ENCODE measurements at regions not wholly inside any gene's neighbourhood (a gene's known extent, or its start where the extent isn't known, plus 50 kb on each side); places are given as distances from the start of the nearest gene placed in this dataset.
"Not testable (repeated sequence)": the region's sequence is repeated elsewhere in the genome, so short reads cannot be mapped to it uniquely, and the experiment has no call there.

DNA sequence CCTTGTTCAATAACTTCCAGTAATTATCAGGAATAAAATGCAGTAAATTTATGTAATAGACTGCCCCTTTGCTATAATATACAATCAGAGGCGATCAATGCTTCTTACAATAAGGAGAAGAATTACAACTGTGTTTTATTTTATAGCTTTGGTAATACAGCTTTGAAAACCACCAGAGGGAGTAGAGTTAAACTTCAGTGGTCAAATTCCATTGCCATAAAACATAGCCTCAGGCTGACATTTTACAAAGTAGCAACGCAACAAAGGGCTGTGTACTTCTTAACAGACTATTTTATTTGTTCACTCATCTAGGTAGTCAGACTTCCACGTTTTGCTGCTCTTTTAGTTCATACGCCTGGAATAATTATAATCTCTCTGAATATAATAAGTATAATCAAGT, 58.5 kb downstream of the TEX13C start:
- no peak for DNase-seq

DNA sequence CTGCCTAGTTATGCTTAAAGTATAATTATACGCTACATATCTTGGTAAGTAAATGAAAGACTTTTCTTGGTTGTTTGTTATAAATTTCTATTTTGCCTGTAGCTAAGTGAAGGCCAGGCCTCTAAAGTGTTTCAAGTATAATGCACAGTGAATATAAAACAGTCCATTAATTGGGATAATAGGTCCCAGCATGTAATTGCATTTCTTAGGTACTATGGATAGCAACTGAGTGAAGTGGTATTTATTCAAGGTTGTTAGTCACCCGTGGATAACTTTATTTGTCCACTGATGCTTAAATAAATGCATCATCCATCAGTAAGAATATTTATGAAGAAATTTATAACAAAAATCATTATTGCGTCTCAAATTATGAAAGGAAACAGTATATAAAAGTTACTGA, 59.1 kb downstream of the TEX13C start:
- DNase-seq, result no peak

DNA sequence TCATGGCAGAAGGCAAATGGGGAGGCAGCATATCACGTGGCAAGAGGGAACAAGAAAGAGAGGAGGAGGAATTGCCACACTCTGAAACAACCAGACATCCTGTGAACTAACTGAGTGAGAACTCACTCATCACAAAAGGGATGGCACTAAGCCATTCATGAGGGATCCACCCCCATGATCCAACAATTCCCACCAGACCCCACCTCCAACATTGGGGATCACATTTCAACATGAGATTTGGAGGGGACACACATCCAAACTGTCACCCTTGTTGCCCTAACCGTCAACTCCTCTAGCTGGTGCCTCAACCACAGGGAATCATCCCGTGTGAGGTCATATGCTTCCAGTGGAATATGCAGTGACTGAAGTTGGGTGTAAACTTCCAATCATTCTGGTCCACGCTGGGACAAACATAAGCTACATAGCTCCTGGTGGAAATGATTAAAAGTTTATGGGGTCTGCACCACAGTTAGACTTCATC, 62.5 kb downstream of the TEX13C start:
- DNase-seq, result no peak

DNA sequence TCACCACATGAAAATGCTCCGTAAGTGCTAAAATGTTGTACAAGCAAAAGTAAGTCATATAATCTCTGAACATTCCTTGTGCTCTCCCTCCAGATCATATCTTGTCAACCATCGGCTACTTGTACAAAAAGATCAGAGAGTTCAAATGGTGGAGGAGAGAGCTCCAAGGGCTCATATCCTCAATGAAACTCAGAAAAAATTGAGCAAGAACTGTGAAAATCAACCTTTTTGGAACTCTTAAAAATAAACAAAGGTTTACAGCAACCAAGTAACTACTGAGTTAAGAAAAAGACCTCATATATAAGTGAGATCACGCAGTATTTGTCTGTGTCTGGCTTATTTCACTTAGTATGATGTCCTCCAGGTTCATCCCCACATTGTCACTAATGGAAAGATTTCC, 63.2 kb downstream of the TEX13C start:
- no peak for DNase-seq

DNA sequence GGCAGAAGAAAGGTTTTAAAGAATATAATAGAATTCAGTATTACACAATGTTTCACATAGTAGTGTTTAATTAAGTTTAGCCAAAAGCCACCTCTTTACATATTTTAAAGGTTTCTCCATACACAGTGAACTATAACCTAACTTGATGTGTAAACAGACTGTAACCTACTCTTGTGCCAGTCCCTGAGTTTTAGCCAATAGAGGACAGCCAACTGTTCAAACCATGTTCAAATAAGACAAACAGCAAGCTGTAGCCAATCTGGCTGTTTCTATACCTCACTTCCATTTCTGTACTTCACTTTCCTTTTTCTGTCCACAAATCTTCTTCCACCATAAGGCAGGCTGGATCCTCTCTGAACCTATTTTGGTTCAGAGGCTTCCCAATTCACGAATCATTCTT, 65.2 kb downstream of the TEX13C start:
- DNase-seq, result no peak

DNA sequence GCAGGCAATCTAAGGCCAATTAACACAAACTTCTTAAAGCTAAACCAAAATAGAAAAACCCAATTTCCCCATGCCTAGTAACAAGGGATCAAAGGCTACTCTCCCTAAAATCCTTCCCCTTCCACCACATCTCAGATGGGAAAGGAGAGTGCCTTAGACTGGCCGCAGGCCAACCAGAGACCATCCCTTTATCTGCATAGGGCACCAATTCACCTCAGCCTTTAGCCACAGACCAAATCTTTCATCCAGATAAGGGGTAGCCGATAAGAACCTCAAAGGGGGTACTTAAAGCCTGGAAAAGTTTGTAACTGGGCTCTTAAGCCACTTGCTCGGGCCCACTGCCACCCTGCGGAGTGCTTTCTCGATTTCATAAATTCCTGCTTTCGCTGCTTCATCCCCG, 68.3 kb downstream of the TEX13C start:
- no peak for DNase-seq

DNA sequence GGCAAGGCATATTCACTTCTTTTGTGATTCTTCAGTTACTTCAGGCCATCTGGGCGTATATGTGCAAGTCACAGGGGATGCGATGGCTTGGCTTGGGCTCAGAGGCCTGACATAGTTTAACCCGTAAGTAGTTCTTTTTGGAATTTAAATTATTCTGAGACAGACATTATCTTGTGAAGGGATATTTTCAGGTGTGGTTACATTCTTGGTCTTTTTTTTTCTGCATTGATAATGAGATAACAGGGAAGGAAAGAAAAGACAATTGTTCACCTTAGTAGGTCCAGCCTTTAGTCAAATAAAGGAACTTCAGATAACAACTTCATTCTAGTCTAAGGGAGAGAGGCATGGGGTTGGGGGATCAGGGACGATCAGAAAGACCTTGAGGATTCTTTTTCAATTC, 74.8 kb downstream of the TEX13C start:
- no peak for DNase-seq

DNA sequence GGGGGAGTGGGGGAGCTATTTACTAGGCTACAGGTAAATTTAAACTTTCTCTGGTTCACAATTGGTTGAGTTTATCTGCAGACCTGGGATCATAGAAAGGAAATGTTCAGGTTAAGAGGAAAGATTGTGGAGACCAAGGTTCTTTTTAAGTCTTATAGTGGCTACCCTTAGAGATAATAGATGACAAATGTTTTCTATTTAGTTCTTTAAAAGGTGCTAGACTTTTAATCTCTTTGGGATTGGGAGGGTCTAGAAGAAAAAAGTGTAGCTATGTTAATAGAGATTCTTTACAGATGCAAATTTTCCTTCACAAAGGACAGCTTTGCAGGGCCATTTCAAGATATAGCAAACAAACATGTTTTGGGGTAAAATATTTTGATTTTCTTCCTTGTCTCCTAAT, 76.0 kb downstream of the TEX13C start:
- no peak for DNase-seq

DNA sequence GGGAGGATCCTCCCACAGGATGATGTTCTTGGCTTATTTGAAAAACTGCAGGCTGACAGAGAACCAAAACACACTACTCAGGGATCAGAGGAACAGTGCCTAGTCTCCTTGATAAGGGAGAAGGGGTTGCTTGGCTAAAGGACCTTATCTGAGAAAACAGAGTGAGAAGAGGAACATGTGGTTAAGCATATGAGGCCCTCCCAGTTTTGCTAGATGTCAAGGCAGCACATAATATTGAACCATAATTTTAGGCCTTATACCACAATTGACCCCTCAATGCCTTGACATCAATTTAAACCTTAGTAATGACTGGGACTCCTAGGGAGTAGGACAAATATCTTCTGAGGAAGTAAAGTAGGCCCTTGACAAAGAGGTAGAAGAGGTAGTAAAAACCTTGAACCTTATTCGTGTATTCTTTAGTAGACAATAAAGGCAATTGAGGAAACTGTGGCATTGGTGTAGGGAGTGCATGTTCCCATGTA, 79.3 kb downstream of the TEX13C start:
- DNase-seq, result no peak

DNA sequence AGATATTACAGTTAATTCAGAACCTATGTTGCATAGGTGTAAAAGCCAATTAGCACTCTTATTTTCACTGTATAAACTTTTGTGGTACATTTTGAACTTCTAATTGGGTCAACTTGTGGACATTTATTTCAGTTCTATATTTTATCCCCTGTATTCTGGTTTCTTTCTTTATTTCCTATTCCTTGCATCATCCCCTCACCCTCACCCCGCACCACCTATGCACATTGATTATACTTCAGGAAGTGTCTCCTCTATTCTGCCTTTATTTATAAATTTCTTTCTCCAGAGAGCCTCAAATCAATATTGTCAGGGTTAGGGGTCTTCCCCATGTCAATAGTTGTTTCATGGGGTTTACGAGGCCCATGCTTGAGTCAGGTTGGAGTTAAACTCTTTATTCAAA, 83.1 kb downstream of the TEX13C start:
- no peak for DNase-seq

DNA sequence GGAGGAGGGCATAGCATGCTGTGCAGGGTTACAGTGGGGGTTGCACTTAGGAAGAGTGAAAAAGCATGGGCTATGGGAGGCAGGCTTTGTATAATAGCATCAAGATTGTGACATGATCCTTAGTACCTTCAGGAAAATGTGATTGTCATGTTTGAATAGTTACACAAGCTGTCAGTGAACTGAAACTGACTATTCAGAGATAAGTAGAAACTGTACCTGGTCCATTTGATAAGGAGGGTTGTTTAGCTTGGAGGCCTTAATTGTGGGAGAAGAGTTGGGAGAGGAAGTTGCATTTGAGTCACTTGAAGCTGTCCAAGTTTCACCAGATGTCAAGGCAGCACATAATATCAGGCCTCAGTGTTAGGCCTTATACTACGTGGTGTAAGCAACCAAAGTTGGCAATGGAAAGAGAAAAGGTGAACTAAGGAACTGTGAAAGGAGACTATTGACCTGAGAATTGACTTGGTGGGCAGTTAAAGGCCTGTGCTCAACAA, 85.0 kb downstream of the TEX13C start:
- DNase-seq, result no peak

DNA sequence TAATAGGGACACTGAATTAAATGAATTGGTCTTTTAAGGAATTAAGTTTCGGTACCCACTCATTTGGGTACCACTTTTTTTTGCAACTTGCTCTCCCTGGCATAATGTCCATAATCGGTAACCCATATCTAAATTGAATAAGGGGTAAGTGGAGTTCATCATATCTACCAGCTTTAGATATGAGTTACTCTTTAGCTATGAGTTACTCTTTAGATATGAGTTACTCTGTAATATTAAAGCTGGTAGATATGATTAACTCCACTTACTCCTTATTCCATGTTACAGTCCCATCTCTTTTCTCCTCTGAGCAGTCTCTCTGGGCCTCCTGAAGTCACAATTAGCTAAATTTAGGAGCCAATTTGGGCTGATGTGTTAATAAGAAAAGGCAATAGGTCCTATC, 85.7 kb downstream of the TEX13C start:
- DNase-seq, result no peak

DNA sequence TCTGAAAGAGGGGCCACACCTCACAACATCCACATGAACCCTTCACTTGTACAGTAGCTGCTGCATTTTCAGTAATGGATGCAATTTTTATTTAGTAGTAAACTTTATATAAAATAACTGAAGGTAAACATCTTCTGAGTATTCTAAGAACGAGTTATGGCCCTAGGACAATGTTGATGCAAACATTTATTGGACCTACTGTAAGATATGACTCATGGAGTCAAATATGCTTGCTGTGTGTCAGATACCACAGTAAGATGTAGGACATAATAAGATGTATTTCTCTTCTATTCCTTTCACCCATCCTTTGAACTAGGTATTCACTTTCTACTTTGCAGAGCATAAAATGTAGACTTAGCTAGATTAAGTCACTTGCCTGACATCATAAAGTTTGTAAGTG, 87.6 kb downstream of the TEX13C start:
- DNase-seq, result no peak

DNA sequence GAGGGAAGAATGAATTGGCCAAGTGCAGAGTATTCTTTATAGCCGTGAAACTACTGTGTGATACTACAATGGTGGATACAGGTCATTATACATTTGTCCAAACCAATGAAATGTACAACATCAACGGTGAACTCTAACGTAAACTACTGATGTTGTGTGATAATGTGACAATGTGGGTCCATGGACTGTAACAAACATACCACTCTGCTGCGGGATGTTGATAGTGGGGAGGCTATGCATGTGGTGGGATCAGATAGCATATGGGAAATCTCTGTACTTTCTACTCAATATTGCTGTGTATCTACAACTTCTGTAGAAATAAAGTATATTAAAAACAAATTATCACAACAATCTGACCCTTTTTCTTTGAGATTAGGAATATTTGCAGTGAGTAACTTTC, 101.1 kb downstream of the TEX13C start:
- DNase-seq, result no peak

DNA sequence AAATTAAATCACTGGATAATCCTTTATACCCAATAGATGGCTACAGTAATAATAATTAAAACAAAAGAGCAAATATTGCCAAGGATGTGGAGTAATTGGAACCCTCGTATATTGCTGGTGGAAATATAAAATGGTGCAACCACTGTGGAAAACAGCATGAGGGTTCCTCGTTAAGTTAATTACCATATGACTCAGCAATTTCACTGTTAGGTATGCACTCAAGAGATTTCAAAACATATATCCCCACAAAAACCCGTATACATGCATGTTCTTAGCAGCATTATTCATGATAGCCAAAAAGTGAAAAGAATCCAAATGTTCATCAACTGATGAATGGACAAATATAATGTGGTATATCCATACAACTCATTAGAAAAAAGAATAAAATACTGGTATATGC, 103.3 kb downstream of the TEX13C start:
- DNase-seq, result no peak

DNA sequence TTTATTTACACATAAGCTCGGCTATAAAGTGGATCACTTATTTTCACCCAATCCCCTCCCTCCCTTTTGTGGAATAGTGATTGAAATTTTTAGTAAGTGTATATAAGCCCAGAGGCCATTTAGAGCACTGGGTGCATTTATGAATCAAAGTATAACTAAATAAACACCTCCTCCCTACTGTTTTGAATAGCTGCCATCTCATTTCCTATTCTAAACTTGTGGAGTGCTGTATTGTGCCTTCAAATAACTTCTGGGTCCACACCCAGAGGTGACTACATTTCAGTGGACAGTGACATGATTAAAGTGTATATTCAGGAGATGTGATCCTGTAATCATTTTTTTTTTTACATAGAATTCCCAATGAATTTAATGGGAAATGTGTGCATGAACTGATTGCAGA, 104.9 kb downstream of the TEX13C start:
- no peak for DNase-seq

DNA sequence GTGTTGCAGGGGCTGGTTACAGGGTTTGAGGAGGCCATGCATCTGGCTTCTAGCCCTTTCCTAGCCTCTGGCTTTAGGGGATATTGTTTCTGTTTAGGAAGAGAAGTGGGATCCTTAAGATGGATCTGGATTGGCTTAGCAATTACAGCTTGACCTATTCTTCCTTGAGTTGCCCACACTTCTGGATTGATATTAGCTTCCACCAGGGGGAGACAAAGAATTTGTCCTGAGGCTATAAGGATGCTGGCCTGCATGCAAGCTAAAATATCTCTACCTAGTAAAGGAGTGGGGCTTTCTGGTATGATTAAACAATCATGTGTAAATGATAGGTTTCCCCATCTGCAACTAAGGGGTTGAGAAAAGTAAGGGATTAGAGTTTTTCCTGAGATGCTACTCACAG, 117.2 kb downstream of the TEX13C start:
- no peak for DNase-seq

DNA sequence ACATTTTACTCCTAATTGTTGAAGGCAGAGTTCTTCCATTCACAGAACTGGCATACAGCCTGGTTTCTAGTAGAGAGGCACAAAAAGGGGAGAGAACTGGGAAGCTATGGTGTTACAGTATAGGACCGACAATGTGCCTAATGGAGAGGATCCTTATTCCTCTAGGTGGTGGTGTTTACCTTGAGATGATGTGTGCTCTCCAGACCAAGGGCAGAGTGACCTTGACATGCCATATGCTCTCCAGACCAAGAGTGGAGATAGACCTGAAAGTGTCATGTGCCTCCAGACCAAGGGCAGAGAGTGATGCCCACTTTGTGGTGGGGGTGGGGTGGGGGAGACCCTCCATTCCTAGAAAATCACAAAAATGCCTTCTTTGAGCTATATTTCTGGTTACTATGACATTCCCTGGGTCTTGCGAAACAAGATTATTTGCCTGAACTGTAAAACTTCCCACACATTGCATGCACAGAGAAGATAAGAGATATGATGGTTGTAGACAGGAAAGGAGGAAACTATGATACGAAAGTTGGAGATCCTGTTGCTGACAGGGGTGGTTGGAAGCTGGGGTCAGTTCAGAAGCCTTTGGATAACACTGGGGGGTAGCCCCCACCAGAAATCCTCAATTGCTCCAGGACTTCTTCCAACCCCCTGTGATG, 119.7 kb downstream of the TEX13C start:
- DNase-seq, result no peak

DNA sequence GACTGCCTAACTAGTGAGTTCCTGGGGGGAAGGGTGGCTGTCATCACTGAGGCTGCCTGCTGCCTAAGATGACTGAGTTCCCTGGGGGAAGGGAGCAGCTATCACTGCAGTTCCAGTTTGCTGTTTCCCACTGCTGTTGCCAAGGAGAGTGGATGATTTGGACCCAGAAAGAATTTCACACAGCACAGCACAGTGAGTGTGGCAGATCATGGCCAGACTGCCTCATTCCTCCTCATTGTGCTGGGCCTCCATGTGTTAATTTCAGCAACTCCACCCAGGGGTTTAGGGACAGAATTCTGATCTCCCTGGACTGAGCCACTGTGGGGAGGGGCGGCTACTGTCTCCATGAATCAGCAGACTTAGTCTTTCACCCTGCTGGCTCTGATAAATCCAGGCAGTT, 125.0 kb downstream of the TEX13C start:
- DNase-seq, result no peak

DNA sequence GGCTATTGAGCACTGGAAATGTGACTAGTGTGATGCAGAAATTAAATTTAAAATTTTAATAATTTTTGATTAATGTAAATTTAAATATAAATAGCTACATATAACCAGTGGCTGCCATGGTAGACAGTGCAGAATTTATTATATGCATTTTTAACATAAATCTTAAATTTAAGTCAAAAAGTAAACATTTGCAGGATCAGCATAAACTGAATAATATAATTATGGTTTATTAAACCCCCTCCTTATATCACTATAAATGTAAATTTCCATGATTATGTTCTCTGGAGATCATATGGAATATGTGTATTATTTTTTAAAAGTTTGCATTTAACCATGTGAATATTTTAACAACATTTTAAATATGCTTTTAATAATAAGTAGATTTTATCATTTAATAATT, 155.8 kb downstream of the TEX13C start:
- no peak for DNase-seq

DNA sequence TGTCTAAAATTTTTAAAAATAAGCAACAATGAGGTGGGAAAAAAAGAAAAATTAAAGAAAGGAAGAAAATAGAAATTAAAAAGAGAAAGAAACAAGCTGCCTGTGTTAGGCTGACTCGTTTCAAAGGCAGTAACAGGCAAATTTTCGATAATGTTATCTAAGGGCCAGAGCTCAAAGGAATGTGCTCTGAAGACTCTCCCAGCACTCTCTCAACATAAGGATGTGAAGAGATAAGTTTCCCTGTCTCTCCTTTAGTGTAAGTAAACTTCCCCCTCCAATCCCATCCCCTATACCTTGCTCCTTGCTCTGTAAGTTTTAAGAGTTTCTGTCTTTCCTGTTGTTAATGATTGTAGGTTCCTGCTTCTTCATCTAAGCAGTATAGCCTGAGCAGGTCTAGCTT, 172.8 kb downstream of the TEX13C start:
- no peak for DNase-seq

DNA sequence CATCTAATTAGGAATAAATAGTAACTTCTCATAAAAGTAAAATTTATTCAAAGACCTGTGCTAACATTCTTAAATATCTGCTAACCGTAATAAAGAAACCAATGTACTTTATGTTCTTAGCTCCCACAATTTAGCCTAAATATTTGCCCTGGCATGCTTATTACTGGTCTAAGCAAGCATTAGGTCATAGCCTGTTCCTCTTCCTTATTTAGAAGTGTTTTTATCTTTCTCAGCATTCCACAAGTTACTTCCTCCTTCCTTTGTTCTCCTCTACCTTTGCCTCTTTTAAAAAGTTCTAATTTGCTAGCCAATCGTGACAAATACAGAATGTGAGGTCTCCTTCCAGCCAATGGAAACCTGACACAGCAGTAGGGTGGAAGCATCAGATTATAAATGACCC, 173.3 kb downstream of the TEX13C start:
- not testable (repeated sequence) for DNase-seq

DNA sequence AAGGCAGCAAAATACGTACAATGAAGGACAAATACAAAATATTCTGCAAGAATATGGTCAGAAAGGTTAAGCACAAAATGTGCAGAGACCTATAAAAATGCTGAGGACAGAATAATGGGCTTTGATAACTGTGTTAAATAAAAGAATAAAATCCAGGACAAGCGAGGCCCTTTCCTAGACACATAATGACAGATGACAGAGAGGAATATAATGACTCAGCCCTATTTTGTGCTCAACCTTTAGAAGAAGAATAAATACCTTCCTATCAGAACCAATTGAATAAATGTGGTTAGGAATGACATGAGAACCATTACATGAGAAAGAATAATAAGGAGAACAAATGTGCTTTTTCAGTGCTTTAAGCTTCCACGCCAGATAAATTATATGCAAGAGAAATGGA, 178.0 kb downstream of the TEX13C start:
- DNase-seq, result no peak

DNA sequence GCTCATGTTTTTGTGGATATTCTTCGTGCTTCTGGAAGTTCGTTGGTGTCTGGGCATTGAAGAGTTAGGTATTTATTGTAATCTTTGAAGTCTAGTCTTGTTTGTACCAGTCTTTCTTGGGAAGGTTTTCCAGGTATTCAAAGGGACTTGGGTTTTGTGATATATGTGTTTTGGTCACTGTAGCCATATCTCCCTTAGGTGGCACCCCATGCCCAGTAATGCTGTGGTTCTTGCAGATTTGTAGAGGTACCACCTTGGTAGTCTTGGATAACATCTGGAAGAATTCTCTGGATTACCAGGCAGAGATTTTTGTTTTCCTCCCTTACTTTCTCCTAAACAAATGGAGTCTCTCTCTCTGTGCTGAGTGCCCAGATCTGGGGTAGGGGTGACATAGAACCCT, 184.1 kb downstream of the TEX13C start:
- DNase-seq, result no peak

DNA sequence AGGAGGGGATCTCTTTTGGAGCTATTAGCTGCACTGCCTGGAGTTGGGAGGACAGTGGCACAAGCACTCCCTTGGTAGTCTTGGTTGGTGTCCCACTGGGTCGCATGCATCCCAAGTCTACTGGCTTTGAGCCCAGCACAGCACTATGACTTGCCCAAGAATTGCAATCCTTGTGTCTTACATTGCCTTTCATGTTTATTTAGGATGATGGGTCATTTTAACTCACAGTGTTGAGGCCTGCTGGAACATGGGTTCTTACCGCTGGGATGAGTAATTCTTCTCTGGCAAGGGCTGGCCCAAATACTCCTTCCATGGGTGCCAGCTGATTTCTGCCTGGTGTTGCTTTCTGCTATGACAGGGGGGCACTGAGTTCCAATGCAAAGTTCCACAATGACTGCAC, 185.5 kb downstream of the TEX13C start:
- no peak for DNase-seq

All from dermis blood vessel endothelial cell (primary cell).